GM21737 (cell line): ENCODE measurements at regions not wholly inside any gene's neighbourhood (a gene's known extent, or its start where the extent isn't known, plus 50 kb on each side); places are given as distances from the start of the nearest gene placed in this dataset.
"Not testable (repeated sequence)": the region's sequence is repeated elsewhere in the genome, so short reads cannot be mapped to it uniquely, and the experiment has no call there.

ENCODE experiments used
- ATAC-seq: cut with Tn5 transposase; IDR thresholded peaks from one replicate; pipeline ENCODE4 v1.9.1; 2021; ENCODE audit warnings: mild to moderate bottlenecking, moderate library complexity; ENCODE audit not compliant: unreplicated experiment

DNA sequence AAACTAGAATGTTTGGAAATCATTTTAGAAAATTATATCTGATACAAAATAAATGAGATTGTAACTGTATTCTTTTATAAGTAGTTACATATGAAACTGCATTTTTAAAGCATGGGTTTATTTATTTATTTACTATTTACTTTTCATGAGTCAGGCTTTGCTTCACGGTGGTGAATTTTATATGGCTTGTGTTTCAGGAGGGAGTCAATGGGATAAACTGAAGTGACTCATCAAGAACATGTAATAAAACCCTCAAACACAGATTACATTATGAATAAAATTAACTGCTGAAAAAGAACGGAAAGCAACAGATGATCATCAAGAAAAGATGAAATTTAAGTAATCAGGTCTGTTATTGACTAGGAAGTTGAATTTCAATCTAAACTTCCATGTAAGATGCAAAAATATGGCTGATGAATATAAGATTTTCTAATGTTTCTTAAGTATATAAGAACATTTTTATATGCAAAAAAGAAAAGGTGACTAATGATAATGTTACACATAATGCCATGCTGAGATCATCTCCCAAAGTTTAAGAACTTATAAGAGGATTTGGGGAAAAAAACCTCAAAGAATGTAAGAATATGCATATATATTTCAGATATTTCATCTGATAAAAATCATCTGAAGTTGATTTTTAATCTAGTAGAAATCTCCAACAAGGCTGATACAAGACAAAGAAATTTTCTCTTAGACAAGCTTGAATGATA is 383.6 kb downstream of the SLITRK1 start:
- no peak for ATAC-seq

DNA sequence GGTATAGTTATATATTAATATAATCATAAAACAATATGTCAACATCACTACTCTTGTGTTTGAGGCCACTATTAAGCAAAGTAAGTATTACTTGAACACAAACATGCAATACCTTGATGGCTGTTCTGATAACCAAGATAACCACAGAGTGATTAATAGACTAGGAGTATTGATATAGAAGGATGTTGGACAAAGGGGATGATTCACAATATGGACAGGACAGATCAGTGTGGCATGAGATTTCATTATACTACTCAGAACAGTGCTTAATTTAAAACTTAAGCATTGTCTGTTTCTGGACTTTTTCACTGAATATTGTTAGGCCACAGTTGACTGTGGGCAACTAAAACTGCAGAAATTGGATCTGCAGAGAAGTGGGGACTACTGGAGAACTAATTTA is 384.2 kb downstream of the SLITRK1 start:
- no peak for ATAC-seq

DNA sequence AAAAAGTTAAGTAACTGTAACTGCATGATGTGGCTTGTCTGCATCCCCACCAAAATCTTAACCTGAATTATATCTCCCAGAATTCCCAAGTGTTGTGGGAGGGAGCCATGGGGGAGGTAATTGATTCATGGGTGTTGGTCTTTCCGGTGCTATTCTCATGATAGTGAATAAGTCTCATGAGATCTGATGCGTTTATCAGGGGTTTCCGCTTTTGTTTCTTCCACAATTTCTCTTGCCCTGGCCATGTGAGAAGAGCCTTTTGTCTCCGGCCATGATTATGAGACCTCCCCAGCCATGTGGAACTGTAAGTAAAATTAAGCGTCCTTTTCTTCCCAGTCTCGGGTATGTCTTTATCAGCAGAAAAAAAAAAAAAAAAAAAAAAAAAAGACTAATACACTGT is 385.8 kb downstream of the SLITRK1 start:
- no peak for ATAC-seq

DNA sequence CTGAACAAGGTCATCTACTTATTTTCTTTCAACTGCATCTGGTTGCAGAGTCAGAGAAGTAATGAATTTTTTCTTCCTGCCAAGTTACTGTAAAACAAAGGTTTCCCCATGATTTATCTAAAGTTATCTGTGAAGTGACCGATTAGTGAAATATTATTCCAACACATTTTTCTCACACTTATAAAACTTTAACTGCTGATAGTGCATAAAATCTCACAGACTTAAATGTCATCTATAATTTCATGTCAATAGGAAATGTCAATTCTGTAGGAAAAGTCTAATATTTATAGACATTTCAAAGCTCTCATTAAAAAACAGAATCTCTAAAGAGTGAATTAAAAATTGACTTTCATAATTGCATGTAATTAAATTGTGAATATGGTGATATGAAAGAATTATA is 397.2 kb downstream of the SLITRK1 start:
- no peak for ATAC-seq

DNA sequence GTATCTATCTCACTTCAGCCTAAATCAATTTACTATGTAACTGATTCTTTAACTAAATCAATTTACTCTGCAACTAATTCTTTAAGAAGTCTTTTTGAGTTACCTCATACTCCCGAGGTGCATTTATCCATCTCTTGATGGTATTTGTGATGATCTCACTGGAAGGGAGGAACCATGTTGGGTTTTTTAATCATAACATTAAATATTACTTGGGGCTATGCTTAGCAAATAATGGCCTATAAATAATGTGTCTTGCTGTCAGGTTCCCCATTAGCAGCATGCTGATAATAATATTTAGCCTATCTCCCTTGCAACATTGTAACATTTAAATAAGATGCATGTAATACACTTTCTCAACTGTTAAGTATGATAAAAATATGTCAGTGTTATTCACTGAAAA is 411.3 kb downstream of the SLITRK1 start:
- ATAC-seq: no peak

DNA sequence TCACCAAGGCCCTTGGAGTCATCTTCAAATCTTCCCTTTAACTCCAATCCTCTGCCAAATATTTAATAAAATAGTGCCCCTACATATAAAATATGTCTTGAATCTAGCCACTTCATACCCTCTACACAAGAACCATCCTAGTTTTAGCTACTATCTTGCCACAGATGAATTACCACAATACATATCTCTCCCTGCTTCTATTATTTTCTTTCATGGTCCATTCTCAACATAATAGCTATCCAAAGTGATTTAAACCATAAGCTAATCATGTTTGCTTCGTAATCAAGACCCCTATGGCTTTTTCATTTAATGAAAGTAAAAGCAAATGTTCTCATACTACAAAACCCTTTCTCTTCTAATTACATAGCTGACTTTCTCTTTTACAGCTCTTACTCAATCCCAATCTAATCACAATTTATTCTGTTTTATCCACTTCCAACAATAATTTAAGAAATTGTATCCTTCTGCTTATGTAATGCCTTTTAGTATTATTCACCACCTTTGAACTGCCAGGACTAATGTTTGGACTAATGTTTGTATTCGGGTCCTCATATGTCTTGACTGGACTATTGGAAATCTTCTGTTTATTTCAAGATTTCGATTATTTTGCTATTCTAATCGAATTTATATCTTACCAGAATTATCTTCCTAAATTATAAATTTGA is 412.0 kb downstream of the SLITRK1 start:
- no peak for ATAC-seq

DNA sequence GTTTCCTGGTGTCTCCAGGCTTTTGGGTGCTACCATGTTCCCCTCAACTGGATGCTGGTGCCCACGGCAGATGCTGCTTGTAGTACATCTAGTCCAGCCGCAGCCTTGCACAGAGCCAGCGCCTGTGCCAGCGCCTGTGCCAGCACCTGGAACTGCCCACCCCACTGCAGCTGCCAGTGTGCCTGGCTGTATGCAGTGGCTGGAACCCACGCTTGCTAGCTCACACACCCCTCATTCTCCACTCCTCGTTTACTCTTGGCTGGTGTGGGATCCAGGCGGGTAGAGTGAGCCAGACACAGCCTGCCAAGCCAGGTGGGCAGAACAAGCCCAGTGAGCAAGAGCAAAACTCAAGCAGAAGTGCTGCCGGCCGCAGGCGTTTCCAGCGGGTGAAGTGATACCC is 428.6 kb downstream of the SLITRK1 start:
- no peak for ATAC-seq

DNA sequence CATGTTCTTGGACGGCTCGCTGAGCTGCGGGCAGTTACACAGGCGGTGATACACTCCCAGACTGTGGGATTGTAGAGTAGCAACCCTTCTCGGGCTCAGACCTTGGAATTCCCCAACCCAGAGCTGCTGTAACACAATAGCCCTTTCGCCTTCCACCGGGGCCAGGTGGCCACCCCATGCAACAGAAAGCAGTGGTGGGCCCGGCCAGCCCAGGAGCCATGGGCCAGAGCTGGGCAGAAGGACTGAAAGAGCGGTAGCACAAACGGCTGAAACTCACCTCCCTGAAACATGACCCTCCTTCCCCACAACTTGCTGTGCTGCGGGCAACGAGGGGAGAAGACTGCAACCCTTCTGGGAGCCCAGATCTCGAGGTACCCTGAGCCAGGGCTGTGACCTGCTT is 429.0 kb downstream of the SLITRK1 start:
- ATAC-seq: no peak

DNA sequence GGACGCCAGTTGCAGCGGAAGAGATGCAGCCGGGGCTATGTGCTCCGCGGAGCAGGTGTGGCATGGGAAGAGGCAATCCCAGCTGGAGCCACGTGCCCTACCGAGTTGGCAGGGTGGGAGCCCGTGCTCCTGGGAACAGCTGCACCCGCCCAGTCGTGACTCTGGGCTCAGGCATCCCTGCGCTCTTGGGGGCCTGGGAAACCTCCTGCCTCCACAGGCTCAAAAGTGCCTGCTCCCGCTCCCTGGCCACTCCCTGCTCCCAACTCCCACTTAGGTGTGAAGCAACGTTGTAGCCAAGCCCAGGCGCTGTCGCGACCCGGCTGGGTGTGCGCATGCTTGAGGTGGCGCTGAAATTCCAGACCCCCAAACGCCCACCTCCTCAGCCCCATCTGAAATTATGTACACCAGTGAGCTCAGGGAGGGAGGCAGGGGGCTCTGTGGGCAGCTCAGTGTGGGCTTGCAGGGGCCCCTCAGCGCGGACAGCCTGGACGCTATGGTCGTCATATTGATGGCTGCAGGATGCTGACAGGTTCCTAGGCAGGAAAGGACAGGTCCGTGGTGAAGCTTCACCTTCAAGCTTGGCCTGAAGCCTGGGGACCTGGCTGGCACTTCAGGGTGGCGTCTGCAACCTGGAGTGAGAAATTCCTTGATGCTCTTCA is 429.9 kb downstream of the SLITRK1 start:
- ATAC-seq: no peak

DNA sequence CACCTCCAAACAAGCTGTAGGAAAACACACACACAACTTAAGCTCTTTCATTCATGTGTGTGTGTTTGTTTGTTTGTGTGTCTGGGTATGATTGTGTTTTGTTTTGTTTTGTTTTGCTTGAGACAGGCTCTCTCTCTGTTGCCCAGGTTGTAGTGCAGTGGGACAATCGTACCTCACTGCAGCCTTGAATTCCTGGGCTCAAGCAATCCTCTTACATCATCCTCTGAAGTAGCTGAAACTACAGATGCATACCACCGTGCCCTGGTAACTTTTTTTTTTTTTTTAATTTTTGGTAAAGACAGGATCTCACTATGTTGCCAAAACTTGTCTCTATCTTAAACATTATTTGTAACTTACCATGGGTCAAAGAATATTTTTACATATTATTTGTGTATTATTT is 431.7 kb downstream of the SLITRK1 start:
- no peak for ATAC-seq

DNA sequence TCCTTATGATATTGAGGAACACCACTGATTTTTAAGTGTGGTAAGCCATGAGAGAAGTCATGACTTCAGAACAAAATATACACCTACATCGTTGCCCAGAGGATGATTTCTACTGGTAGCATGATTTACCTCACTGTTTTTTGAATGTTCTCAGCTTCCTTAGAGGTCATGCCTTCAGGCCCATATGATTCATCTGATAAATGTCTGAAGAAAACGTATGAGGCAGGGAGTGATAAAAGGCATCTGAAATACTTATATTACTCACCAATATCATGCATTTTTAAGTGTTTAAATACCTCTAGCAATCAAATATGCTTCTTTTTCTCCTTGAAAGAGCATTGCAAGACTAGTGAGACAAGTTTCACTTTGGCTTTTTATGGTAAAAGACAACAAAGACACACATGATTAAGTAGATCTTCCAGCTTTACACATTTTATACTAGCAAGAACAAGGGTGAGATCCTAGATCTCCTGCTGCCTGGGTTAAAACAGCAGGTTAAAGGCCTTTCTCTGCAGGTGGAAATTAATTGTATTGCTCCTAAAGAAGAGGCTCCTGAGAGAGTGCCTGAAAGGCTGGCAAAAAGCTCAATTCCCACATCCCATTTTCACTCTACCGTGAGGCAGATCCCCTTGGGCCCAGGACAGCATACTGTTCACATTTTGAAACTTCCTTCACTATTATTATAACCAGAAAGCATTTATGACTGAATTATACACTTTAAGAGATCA is 432.4 kb downstream of the SLITRK1 start:
- ATAC-seq: no peak

DNA sequence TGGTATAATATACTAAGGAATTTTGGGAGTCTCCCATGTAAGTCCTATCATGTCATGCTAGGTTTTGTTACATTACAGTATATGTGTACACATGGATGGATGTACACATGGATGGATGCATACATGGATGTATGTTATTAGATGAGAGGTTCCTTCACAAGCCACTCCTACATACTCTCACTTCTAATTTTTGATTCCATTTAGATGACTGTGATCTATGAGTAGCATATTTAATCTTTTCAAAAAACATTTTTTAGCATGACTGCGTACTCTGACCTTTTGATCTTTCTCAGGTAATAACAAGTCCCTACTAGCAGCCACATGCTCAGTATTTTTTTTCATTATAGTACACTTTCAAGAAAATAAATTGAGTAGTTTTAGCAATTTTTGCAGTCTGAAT is 441.8 kb downstream of the SLITRK1 start:
- ATAC-seq: no peak

DNA sequence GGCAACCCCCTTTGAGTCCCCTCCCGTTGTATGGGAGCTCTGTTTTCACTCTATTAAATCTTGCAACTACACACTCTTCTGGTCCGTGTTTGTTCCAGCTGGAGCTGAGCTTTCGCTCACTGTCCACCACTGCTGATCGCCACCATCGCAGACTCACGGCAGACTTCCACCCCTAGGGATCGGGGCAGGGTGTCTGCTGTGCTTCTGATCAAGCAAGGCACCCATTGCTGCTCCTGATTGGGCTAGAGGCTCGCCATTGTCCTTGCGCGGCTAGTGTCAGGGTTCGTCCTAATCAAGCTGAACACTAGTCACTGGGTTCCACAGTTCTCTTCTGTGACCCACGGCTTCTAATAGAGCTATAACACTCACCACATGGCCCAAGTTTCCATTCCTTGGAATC is 442.8 kb downstream of the SLITRK1 start:
- ATAC-seq: not testable (repeated sequence)

DNA sequence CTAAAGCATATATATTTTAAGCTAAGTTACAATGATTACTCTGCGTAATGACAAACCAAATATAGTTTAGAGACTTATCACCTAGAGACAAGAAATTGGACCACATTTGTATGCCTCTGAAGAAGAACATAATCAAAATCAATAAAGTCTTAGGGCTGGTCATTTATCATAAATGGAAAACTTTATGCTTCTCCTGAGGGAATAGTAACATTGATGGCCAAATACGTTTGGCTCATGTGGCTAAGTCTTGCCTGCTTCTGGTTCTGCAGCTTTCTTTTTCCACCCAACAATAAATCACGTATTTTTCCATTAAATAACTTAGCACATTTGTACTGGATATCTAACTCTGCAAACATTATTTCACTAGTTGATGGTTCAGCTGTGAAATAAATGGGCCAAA is 458.4 kb downstream of the SLITRK1 start:
- no peak for ATAC-seq

DNA sequence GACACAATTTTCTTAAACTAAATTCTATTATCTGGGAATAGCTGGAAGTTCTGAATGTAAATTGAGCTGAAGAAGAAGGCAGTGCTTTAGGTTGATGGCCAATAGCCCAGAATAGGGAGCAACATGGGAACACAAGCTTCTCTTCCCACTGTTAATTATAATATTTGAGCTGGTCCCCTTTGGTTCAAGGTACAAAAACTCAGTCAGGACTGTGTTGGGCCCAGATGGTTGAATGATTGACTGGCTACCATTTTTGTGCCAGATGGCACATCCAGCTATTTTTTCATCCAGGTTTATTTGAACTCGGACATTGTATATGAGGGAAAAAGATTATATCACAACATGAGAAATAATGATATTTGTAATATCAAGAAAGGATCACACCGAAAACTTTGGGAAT is 458.9 kb downstream of the SLITRK1 start:
- no peak for ATAC-seq

DNA sequence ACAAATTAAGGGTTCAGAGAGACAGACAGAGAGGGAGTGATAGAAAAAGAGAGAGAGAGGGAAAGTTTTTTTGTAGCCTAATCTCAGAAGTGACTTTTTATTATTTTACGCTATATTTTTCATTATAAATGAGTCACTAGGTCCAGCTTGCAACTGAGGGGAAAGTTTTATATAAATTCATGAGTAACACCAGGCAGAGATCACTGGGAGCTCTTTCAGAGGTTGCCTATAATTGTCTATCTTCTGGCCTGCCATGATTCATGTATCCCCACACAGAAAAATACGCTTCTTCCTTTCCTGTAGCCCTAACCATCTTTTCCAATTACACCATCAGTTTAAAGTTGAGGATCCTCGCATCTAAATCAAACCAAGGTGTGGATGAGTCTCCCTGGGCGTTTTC is 467.9 kb downstream of the SLITRK1 start:
- ATAC-seq: no peak

DNA sequence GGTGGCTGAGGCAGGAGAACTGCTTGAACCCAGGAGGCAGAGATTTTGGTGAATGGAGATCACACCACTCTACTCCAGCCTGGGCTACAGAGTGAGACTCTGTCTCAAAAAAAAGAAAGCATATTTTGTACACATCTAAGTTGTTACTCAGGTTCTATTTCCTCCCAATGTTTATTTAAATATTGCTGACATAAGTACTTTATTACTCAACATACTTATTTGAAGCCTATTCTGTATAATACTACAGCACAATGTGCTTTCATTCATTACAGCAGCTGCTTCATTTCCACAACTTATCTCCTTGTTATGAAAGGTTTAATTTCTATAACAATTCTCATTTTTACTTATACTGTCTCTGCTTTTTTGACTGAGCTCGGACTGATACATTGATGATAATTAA is 495.7 kb downstream of the SLITRK1 start:
- no peak for ATAC-seq

DNA sequence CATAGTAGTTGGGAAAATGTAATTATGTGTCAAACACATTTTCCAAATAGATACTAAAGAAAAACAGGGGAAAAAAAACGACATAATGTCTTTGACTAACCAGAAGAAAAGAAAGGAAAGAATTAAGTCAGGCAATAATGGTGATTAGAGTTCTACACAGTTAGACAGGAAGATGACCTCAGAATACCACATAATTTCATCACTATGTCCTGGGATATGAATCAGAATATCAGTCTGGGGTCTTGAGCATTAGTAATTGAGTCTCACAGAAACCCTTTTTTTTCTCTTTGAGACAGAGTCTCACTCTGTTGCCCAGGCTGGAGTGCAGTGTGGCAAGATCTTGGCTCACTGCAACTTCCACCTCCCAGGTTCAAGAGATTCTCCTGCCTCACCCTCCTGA is 503.4 kb downstream of the SLITRK1 start:
- no peak for ATAC-seq

DNA sequence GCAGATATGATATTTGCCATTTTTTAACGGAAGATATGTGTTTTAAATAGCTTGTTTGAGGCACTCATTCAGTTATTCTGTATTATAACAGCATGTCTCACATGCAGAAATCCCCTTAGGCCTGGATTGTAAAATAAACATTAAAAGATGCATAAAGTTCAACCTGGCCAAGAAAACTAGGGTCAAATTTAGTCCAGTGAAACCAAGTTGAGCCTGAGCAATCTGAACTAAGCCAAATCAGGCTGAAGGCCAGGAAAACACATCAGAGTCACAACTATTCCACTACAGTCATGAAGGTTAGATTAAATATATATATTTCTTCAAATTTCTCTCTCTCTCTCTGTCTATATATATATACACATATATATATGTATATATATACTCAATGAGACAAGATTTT is 504.8 kb downstream of the SLITRK1 start:
- ATAC-seq: no peak

DNA sequence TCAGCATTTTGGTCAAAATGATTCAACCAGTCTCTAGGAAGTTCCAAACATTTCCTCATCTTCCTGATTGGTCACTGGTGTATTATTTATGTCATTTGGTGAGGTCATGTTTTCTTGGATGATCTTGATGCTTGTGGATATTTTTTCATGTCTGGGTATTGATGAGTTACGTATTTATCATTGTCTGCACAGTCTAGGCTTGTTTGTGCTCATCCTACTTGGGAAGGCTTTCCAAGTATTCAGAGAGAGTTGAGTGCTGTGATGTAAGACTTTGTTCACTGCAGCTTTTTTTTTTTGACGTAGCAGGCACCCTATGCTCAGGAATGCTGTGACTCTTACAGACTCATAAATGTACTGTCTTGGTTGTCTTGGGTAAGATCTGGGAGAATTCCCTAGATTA is 509.5 kb downstream of the SLITRK1 start:
- no peak for ATAC-seq

DNA sequence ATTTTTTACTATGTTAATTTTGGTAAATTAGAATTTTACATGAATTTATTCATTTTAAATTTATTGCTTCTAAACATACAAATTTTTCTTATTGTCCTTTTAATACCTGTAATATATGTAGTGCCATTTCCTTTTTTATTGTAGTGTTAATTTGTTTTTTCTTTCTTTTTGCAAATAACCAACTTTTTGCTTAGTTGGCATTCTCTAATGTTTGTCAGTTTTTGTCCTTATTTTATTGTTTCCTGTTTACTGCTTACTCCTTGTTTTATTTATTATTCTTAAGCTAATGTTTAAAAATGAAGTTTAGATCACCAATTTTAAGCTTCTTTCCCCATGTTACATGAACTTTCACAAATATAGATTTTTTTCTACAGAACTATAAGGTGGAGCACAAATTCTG is 516.6 kb downstream of the SLITRK1 start:
- ATAC-seq: no peak

DNA sequence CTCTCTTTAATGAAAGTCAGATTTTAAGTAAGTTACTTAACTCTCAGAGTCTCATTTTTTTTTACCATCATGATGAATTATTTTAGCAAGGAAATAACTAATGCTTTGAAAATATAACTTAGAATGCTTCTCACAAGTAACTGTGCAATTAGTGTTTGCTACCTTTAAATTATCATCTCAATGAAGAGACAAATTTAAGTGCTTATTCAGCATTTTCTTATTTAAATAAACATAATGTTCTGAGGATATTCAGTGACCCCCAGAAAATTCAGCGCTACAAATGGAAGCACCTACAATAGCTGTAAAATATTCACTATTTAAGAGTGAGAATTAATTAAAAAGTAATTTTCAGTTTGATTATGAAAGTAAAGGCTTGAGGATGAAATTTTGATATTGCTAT is 527.2 kb downstream of the SLITRK1 start:
- no peak for ATAC-seq
